GM19035 (cell line): ENCODE measurements at regions not wholly inside any gene's neighbourhood (a gene's known extent, or its start where the extent isn't known, plus 50 kb on each side); places are given as distances from the start of the nearest gene placed in this dataset.

Experiments
- ATAC-seq: cut with Tn5 transposase; IDR thresholded peaks from one replicate; pipeline ENCODE4 v1.9.1; 2021; ENCODE audit not compliant: unreplicated experiment

DNA sequence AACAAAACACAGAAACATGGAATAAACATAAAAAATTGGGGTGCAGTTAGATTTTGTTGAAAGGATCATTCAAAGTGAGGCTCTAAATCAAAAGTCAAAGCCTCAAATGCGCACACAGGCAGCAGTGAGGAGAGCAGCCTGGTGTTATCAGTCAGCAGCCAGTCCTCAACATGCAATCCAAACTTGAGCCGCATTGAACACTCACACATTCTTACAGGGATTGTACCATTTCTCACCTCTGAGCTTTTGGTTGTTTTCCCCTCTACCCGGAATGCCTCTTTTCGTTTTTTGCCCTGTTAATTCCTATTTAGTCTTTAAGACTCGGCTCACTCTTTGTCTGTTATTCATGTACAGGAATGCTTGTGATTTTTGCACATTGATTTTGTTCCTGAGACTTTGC, 81.1 kb upstream of the PUM3 start:
- ATAC-seq, result no peak

DNA sequence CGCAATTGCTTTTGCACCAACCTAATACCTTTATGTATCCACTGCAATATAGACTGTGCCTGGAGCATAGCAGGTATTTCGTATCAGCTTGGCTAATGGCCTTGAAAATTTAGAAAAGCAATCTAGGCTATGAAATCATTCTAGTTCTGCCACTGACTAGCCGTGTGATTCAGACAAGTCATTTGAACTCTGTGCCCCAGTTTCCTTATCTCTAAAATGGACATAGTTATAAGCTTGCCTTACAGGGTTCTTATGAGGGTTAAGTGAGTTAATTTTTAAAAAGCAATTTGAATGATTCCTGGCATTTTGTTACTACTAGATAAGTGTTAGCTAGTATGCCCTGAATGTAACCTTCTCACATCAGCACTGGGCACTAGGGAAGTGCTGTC, 80.5 kb upstream of the PUM3 start:
- no peak for ATAC-seq

DNA sequence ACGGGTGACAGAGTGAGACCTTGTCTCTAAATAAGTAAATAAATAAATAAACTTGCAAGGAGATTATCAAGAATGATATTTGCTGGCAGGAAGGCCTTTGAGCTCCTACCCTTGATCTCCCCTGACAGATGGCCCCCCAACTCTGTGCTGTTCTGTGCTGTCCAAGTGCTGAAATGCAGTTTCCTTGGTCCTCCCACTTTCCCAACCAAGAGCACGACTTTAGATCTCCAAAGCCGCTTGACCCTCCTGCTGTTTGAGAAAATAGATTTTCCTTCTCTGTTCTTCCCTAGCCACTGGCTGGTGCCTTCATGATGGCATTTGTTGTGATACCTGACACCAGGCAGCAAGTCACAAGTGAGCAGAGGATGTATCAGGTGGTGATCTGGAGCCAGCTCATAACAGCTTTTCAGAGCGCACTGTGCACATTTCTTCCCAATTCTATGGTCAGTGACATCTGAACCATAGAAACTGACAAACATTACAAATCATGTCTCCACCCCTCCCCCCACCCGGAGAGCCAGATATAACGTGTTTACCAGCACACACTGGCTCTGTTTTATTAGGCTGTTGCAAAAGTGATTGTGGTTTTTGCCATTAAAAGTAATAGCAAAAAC, 80.0 kb upstream of the PUM3 start:
- no peak for ATAC-seq

DNA sequence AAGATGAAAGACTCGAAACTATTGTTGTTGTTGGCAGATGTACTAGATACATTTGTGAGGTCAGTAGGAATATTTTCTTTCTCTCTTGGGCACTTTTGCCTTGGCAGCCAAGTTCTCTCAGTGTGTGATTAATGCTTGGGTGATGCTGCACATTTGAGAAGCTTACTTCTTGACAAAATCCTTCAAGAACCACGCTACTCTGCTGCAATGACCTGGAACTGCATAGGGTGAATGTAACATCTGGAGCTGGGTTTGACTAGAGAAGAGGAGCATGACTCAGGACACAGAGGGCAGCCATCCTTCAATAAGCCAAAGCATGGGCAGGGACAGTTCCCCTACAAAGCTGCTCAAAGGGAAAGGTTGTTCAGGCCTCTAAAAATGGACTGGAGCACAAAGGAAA, 75.5 kb upstream of the PUM3 start:
- no peak for ATAC-seq

DNA sequence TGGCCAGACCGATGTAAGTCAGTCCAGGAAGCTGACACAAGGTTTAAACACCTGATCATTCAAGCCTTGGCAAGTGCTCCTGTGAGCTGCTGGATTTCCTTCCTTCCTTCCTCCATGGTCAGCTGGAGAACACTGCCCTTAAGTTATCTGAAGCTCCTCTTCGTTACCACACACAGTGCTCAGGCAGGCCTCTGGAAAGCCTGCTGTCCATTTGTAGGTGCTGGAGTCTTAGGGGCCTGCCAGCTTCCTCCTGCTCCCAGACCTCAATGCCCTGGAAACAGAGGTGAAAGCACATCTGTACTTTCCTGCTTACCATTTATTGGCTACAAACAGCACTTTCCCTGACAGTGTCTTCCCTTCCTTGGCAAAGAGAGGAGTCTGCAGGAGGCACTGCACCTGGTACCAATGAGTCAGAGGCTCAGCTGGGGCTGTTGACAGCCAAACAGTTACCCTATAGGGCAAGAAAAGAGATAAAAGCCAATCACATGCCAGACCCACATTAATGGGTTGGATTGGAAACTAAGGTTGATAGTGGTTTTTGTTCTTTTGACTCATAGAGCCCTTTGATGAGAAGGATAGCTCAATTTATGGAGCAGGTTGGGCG, 72.6 kb upstream of the PUM3 start:
- no peak for ATAC-seq

DNA sequence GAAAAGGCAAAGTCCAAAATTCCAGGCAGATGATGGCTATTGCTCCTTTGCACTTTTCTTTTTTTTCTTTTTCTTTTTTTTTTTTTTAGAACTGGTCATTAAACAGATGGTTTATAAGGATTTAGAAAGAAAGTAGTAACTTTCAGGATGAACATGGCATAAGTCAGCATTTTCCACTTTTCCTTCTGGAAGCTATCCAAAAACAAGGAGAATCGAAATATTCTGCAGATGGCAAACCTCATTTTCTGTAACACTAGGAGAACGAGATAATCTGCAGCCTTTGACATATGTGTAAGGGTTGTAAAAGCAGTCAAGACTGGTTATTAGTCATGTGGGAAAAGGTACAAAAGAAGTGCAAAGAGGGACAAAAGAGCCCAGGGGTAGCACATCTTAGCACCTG, 69.1 kb upstream of the PUM3 start:
- no peak for ATAC-seq

DNA sequence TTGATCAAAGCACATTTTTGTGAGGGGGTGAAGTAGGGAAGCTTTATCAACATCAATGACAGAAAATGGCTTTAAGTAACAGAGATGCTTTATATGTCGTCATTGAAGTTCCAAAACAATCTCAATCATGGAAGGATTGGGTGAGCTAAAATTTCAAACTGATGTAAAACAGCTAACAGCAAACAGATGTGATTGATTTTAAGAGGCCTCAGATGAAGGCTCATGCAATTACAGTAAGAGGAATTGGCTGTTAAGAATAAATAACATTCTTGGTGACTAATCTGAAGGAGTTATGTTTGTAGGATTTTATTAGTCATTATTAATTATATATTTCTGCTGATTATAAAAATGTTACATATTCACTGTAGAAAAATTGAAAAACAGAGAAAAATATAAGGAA, 63.5 kb upstream of the PUM3 start:
- ATAC-seq, result no peak

DNA sequence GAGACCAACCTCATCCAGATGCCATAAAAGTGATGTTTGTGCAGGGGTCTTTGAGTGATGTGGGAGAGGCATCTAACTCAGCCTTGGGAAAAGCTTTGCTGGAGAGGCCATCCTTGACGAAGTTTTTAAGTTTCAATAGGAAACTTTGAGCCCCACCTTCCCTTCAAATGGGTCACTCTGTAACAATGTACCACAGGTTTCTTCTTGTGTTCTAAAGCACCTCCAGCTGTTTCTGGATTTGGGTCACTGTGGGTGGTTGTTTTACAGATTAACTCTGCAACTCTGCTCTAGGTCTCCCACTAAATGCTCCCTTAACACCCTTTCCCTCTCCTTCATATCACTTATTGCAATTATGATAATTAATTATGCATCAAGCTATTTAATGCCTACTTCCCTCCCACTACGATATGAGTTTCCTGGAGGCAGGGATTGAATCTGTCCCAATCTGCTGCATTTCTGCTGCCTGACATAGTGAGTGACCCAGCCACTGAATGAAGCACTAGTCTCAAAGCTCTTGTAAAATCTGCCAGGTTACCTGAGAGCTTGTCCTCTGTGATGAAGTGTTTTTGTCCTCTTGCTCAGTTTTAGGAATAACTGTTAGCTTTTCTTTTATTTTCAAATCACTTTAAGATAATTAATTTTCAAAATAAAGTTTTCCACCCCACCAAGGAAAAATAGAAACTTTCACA, 60.5 kb upstream of the PUM3 start:
- no peak for ATAC-seq
